GM12891 (cell line): ENCODE measurements at regions not wholly inside any gene's neighbourhood (a gene's known extent, or its start where the extent isn't known, plus 50 kb on each side); places are given as distances from the start of the nearest gene placed in this dataset.

ENCODE experiments used
- DNase-seq: peaks from one replicate; pipeline ENCODE4 v3.0.0; 2011; ENCODE audit warnings: low spot score; ENCODE audit not compliant: insufficient read length
- FAIRE-seq: peaks from 2 replicates; lab custom pipeline; 2011; peaks lifted over from hg19 to GRCh38; lab: Jason Lieb, UNC
- PAX5 ChIP-seq: IDR thresholded peaks from 2 replicates; pipeline ENCODE4 v1.6.1; 2011; ENCODE audit warnings: low read length, moderate library complexity, mild to moderate bottlenecking; ENCODE audit not compliant: insufficient read depth, severe bottlenecking
- POLR2A ChIP-seq: IDR thresholded peaks from 2 replicates; pipeline ENCODE4 v1.6.1; 2011; ENCODE audit warnings: low read depth, low read length, control low read depth
- POLR2AphosphoS5 ChIP-seq: IDR thresholded peaks from 2 replicates; pipeline ENCODE4 v1.6.1; 2011; ENCODE audit warnings: low read depth, low read length, control low read depth
- POU2F2 ChIP-seq: IDR thresholded peaks from 2 replicates; pipeline ENCODE4 v1.6.1; 2011; ENCODE audit warnings: low read depth, mild to moderate bottlenecking, control low read depth, low read length, moderate library complexity
- SPI1 ChIP-seq: IDR thresholded peaks from 2 replicates; pipeline ENCODE4 v1.6.1; 2011; ENCODE audit warnings: low read depth, low read length, control low read depth
- TAF1 ChIP-seq: IDR thresholded peaks from 2 replicates; pipeline ENCODE4 v1.6.1; 2011; ENCODE audit warnings: low read depth, low read length, control low read depth

GRCh38 chr6:22471746-22472145 lies 97.6 kb upstream of the HDGFL1 start:
- peak; percentile 51 for FAIRE-seq
- TF ChIP-seq POU2F2 (no peak), POLR2AphosphoS5 (no peak), TAF1 (no peak), PAX5 (no peak), SPI1 (no peak), POLR2A (no peak)
- no peak for DNase-seq

DNA sequence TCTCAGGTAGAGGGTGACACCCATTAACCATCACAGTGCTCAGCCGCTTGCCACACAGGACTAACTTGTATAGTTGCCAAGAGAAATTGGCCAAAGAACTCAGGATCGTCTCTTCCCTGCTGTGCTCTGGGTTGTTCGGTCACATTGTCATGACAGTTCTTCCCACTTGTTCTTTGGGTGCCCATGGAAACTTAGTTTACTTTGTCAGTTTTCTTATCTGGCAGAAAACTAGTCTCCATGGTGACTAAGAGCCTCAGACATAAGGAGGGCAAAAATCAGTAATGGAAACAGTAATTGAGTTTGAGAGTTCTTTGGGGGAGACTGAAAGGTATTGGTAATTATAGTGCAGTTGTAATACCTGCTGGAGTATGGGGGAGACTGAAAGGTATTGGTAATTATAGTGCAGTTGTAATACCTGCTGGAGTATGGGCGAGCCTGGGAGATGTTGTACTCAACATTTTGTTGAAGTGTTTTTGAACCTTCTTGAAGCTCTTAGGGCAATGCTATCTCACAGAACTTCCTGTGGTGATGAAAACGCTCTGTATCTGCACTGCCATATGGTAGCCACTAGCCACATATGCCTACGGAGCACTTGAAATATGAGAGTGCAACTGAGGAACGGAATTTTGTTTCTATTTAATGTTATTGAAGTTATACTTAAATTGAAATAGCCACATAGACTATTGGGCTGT lies 95.2 kb upstream of the HDGFL1 start:
- no peak for FAIRE-seq
- DNase-seq, result no peak
- TF ChIP-seq PAX5 (no peak), POU2F2 (no peak), TAF1 (no peak), SPI1 (no peak), POLR2AphosphoS5 (no peak), POLR2A (no peak)

DNA sequence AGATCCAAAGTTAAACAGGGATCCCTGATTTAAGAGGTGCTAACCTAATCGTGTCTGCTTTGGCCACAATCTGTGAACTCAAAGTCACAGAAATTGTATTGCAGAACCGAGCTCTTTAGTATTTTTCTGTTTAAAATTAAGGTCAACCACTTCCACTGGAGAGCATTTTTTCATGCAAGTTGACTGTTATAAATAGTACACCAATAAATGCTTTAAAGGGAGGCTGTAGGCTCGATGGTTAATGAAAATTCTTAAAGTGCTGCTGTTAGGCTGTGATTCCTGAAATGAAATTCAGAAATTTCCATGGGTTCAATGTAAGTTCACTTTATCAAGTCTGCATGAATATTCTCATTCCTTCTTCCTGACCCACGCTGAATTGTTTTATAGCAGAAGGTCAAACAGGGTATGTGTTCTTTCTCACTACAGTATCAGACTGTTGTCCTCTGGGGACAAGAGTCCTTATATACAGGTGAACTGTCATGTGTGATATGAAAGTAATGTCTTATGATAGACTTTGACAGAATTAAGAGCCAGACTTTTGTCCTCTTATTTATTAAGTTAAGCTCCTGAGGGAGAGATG lies 92.5 kb upstream of the HDGFL1 start:
- DNase-seq (no peak), FAIRE-seq (no peak)
- TF ChIP-seq POU2F2 (no peak), PAX5 (no peak)

DNA sequence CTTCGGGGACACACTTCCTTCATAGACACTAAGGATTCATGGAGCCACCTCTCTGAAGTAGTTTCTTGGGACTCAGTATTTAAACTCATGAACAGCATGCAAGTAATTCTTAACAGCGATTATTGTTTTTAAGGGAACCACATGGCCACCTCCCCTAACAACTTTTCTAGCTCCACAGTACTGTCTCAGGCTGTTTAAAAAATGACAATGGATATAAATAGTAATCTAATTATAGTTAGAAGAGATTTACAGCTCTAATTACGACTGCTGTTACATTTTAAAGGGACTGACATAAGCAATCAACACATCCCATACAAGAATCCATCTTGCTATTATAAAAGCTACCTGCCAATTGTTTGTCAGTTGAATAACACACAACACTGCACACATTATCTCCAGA lies 72.1 kb upstream of the HDGFL1 start:
- no peak for DNase-seq
- FAIRE-seq, result no peak
- TF ChIP-seq POU2F2 (no peak), TAF1 (no peak), POLR2AphosphoS5 (no peak), PAX5 (no peak), POLR2A (no peak), SPI1 (no peak)

GRCh38 chr6:22499815-22500214 lies 69.6 kb upstream of the HDGFL1 start:
- TF ChIP-seq TAF1, result no peak
- no peak for TF ChIP-seq PAX5
- TF ChIP-seq POU2F2, result no peak
- no peak for DNase-seq
- FAIRE-seq, result no peak

DNA sequence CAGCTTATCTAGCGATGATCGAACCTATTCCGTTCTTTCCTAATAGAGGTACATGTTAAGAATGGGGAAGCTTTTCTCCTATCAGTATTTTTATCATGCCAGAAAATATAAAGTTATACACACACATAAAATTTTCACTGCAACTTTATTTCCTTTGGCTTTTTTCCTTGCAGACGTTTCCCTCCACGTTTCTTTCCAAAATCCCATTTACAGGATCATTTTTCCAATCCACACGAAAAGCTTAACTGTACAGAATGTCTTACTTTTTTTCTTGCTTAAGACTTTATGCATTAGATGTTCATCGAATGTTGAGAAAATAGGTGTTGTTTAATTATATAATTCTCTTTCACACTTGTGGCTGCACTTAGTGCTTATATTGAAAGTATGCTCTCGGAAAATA lies 62.9 kb upstream of the HDGFL1 start:
- DNase-seq (no peak), FAIRE-seq (no peak)
- TF ChIP-seq POLR2A, result no peak
- no peak for TF ChIP-seq TAF1
- no peak for TF ChIP-seq SPI1
- TF ChIP-seq PAX5, result no peak

- no peak for FAIRE-seq
- TF ChIP-seq POLR2AphosphoS5 (no peak), SPI1 (no peak), POU2F2 (no peak), POLR2A (no peak), PAX5 (no peak), TAF1 (no peak)
- no peak for DNase-seq
These were observed 56.5 kb upstream of the HDGFL1 start for GRCh38 chr6:22512686-22513427.

GRCh38 chr6:22513667-22514066 lies 55.7 kb upstream of the HDGFL1 start:
- TF ChIP-seq POLR2AphosphoS5, result no peak
- no peak for TF ChIP-seq SPI1
- TF ChIP-seq POU2F2, result no peak
- TF ChIP-seq POLR2A, result no peak
- no peak for TF ChIP-seq PAX5
- TF ChIP-seq TAF1, result no peak
- FAIRE-seq (no peak), DNase-seq (no peak)

DNA sequence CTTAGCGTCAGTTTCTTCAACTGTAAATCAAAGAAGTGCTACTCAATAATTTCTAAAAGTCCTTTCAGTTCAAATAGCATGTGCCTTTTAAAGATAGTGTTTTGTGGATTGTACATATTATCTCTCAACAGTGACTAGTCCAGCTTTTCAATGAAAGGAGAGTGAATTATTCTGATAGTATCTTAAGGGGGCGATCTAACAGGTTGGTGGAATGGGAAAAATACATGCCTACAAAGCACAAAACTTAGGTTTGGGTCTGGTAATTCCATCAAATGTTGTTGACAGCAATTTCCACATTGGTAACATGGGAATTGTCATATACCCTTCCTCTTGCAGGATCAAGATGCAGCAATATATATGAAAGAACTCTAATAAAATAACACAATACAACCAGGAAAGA lies 50.1 kb upstream of the HDGFL1 start:
- FAIRE-seq (no peak), DNase-seq (no peak)
- TF ChIP-seq SPI1 (no peak), TAF1 (no peak), POLR2AphosphoS5 (no peak), PAX5 (no peak), POU2F2 (no peak), POLR2A (no peak)
